GM12892 (cell line): ENCODE measurements at regions not wholly inside any gene's neighbourhood (a gene's known extent, or its start where the extent isn't known, plus 50 kb on each side); places are given as distances from the start of the nearest gene placed in this dataset.

ENCODE experiments used
- POLR2A ChIP-seq: IDR thresholded peaks from 2 replicates; pipeline ENCODE4 v1.6.1; 2011; ENCODE audit warnings: low read depth, low read length, control low read depth
- POLR2AphosphoS5 ChIP-seq: IDR thresholded peaks from 2 replicates; pipeline ENCODE4 v1.6.1; 2011; ENCODE audit warnings: low read depth, low read length, control low read depth
- TAF1 ChIP-seq: IDR thresholded peaks from 2 replicates; pipeline ENCODE4 v1.6.1; 2011; ENCODE audit warnings: low read depth, mild to moderate bottlenecking, control low read depth, low read length, borderline replicate concordance

DNA sequence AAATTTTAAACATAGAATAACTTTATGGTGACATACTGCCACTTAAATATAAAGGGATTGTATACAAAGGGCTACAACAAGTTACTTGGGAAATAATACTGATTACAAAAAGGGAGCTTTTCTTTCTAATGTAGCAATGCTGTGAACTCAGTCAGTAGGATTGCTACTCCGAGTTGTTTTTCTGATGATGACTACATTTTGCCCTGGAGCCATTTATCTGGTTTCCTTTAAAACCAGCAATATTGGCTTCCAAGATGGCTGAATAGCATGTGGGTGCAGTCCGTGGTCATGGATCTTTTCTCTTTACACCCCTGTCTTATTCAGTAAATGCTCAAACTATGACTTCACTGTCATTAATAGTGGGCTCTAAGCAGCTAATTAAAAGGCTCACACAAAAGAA lies 92.6 kb upstream of the NEK7 start:
- TF ChIP-seq POLR2AphosphoS5 (no peak), TAF1 (no peak), POLR2A (no peak)
